Left ventricle myocardium superior (tissue), 1 donor: ENCODE measurements at regions not wholly inside any gene's neighbourhood (a gene's known extent, or its start where the extent isn't known, plus 50 kb on each side); places are given as distances from the start of the nearest gene placed in this dataset.
"Not testable (repeated sequence)": the region's sequence is repeated elsewhere in the genome, so short reads cannot be mapped to it uniquely, and the experiment has no call there.

Experiments used
- ATAC-seq: fragments of 200-7000 bp; cut with Tn5 transposase; one replicate; pipeline ENCODE4 v1.9.1; 2020; ENCODE audit warnings: mild to moderate bottlenecking, moderate library complexity
- DNase-seq: peaks from one replicate; pipeline ENCODE4 v3.0.0-alpha.2; 2020
- intact Hi-C: fragments of 100-400 bp; cut with micrococcal nuclease; formaldehyde crosslinking; loops from one replicate; pipeline ENCODE4 v1.11.0; 2022
- donor health status: DM: no; HTN: yes; CAD: no; lungs with severe emphysema.

GRCh38 chr3:147245022-147245421, 161.3 kb downstream of the ZIC4 start:
- intact Hi-C loops, DNase-seq, ATAC-seq: not testable (repeated sequence)

- ATAC-seq (no peak), DNase-seq (no peak)
- intact Hi-C loops = no loop called here
Observed at GRCh38 chr3:147244397-147244796, 161.9 kb downstream of the ZIC4 start.

DNA sequence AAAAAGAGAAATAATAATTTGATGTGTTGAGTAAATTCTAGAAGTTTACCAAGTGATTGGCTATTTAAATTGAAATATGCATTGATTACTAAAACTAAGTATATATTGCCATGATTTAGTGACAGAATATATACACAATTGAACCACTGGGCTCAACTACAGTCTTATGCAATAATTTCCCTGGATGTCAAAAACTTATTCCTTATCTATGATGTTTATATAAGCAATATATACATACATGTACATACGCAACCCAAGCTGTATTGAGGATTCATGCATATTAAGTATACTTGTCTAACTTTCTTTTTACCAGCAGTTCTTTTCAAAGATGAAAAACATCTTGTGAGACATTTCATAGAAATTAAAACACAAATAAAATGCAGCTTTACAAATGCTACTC, 165.8 kb downstream of the ZIC4 start:
- intact Hi-C loops = no loop called here
- no peak for ATAC-seq

DNA sequence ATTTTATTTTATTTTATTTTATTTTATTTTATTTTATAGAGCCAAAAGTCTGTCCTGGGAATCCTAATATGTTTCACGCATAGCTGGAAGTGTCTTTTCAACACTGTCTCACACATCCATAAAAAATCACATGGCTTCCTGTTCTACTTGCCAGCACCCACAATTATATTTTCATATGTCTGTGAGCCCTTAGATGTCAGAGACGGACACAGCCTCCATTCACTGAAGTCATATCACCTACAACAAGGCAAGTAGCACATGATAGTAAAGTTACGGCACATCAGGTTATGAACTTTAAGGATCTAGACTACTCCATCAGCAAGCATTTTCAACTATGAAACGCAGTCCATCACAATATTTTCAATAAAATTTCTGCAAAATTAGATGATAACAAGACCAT, 168.4 kb downstream of the ZIC4 start:
- no peak for ATAC-seq
- no peak for DNase-seq
- intact Hi-C loops = no loop called here

More for the DNA sequence above, 165.8 kb downstream of the ZIC4 start:
- DNase-seq = no peak

- intact Hi-C loops, ATAC-seq, DNase-seq: not testable (repeated sequence)
Observed at GRCh38 chr3:147231980-147232379, 174.4 kb downstream of the ZIC4 start.

- no peak for ATAC-seq
- intact Hi-C loops = no loop called here
- no peak for DNase-seq
Observed at GRCh38 chr3:147231111-147231510, 175.2 kb downstream of the ZIC4 start.

GRCh38 chr3:147222291-147222690, 184.1 kb downstream of the ZIC4 start:
- ATAC-seq (no peak), DNase-seq (no peak)
- intact Hi-C loops = no loop called here

- intact Hi-C loops = no loop called here
- no peak for ATAC-seq
- DNase-seq = no peak
Observed at GRCh38 chr3:147218965-147219364, 187.4 kb downstream of the ZIC4 start.

GRCh38 chr3:147216143-147216673, 190.1 kb downstream of the ZIC4 start:
- ATAC-seq (no peak), DNase-seq (no peak)

GRCh38 chr3:147215660-147216059, 190.7 kb downstream of the ZIC4 start:
- intact Hi-C loops = no loop called here
- DNase-seq (no peak), ATAC-seq (no peak)

More at GRCh38 chr3:147216143-147216673, 190.1 kb downstream of the ZIC4 start:
- intact Hi-C loops = no loop called here

GRCh38 chr3:147213633-147214032, 192.7 kb downstream of the ZIC4 start:
- intact Hi-C loops = no loop called here
- ATAC-seq (no peak), DNase-seq (no peak)

- intact Hi-C loops = no loop called here
- ATAC-seq (no peak), DNase-seq (no peak)
Observed at GRCh38 chr3:147210676-147211075, 195.7 kb downstream of the ZIC4 start.

DNA sequence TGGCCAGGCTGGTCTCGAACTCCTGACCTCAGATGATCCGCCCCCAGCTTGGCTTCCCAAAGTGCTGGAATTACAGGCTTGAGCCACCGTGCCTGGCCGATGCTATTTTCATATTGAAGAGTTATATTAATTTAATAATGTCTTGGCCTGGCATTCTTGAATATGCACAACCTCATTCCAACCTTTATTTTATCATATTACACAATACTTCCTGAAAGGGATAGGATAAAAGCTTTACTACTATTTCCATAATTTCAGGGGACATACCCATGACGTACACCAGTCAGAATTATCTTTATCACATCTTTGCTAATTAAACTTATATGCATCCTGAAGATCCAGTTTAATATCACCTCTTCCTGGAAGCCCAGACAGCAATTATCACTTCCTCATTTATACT, 205.3 kb downstream of the ZIC4 start:
- ATAC-seq (no peak), DNase-seq (no peak)
- intact Hi-C loops = no loop called here

GRCh38 chr3:147200545-147200944, 205.8 kb downstream of the ZIC4 start:
- ATAC-seq (no peak), DNase-seq (no peak)
- intact Hi-C loops = no loop called here

GRCh38 chr3:147197739-147198138, 208.6 kb downstream of the ZIC4 start:
- intact Hi-C loops = loop anchor here (10.0 kb wide), 1 partner anchor 383 kb away; no protein-coding TSS in a partner anchor
- ATAC-seq = no peak

GRCh38 chr3:147195887-147196286, 210.5 kb downstream of the ZIC4 start:
- ATAC-seq (no peak), DNase-seq (no peak)
- intact Hi-C loops = loop anchor here (10.0 kb wide), 1 partner anchor 381 kb away; no protein-coding TSS in a partner anchor

More at GRCh38 chr3:147197739-147198138, 208.6 kb downstream of the ZIC4 start:
- no peak for DNase-seq

GRCh38 chr3:147191795-147192385, 214.5 kb downstream of the ZIC4 start:
- DNase-seq (no peak), ATAC-seq (no peak)
- intact Hi-C loops = loop anchor here (10.0 kb wide), 1 partner anchor 377 kb away; no protein-coding TSS in a partner anchor

- ATAC-seq (no peak), DNase-seq (no peak)
- intact Hi-C loops = no loop called here
Observed at GRCh38 chr3:147189016-147189415, 217.3 kb downstream of the ZIC4 start.

DNA sequence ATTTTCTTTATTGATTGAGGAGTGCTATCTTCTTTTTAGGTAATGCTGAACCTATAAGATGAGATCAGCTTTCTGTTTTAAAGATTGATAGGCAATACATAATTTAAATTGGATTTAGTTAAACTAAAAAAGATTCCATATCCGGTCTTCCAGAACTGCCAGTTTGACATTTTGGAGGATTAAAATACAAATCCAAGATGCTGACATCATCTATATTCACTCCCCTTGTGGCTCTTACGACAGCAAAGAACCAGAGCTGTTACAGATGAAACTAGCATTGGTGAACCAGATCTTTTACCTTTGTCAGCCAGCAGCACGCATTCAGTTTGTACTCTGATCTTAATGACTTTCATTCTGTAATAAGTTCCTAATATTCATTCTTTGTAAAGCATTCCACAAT, 218.7 kb downstream of the ZIC4 start:
- no peak for ATAC-seq
- intact Hi-C loops = no loop called here
- DNase-seq = no peak

DNA sequence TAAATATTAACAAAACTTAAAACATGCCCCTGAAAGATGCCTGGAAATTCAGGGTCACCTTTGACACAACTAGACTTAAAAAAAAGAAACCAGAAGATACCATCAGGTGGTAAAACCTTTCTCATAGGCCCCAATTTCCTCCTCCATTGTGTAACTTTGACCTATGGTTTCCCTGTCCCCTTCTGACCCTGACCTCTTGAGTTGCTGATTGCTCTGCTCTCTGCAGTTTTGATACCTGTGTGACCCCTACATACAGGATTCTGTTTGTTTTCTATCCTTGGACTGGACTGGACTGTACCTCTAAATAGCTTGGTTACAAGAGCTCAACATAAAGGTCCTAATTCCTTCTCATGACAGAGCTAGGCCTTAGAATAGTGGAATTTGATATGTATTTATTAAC, 220.6 kb downstream of the ZIC4 start:
- DNase-seq = no peak
- no peak for ATAC-seq
- intact Hi-C loops = no loop called here

DNA sequence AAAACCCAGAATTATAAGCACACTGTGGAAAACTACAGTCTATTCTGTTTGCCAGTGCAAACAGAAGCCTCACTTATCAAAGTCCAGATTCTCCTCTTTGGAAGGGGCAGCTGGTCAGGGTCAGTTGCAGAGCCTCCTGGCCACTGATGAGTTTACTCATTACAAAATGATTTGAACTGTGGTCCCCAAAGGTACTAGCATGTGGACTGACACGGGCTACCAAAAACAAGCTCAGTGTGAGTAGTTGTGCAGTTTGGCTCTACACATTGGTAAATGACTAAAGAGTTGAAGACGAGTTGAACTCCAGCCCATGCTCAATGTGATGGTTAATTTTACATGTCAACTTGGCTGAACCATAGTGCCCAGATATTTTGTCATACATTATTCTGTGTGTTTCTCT, 221.5 kb downstream of the ZIC4 start:
- ATAC-seq (no peak), DNase-seq (no peak)
- intact Hi-C loops = no loop called here
